Esophagus muscularis mucosa (tissue), 4 donors: ENCODE measurements at regions not wholly inside any gene's neighbourhood (a gene's known extent, or its start where the extent isn't known, plus 50 kb on each side); places are given as distances from the start of the nearest gene placed in this dataset.

Experiments used
- DNase-seq: peaks from one replicate; pipeline ENCODE4 v3.0.0-alpha.2; 2017; ENCODE audit errors: extremely low spot score
- H3K27ac ChIP-seq, 4 donors: fragments of 200-600 bp; sonication (generic); replicated peaks in 1 of 4; 1 replicate in 3 of 4; 2 replicates in 1 of 4; pipeline ENCODE4 v1.5.1; 2016 to 2019; ENCODE audit warnings: mild to moderate bottlenecking in 1 of 4
- H3K27me3 ChIP-seq, 4 donors: fragments of 200-600 bp; sonication (generic); one replicate each; pipeline versions ENCODE4 v1.5.1 to v1.6.0; 2016 to 2019
- H3K36me3 ChIP-seq, 4 donors: fragments of 200-600 bp; sonication (generic); one replicate each; pipeline ENCODE4 v1.5.1; 2016 to 2019
- H3K4me1 ChIP-seq, 4 donors: fragments of 200-600 bp; sonication (generic); one replicate each; pipeline ENCODE4 v1.5.1; 2016 to 2019
- H3K4me3 ChIP-seq, 4 donors: fragments of 200-600 bp; sonication (generic); 1 replicate in 2 of 4; 2 replicates in 2 of 4; pipeline ENCODE4 v1.5.1; 2016 to 2019; ENCODE audit warnings: mild to moderate bottlenecking in 4 of 4, moderate library complexity in 1 of 4
- H3K9me3 ChIP-seq, 4 donors: fragments of 200-600 bp; sonication (generic); 1 replicate in 3 of 4; 2 replicates in 1 of 4; pipeline ENCODE4 v1.5.1; 2016 to 2019
- EP300 ChIP-seq: sonication (generic); formaldehyde crosslinking; IDR thresholded peaks from one replicate; pipeline ENCODE4 v1.6.1; 2017; ENCODE audit warnings: antibody characterized with exemption
- POLR2A ChIP-seq: fragments of 450-650 bp; IDR thresholded peaks from one replicate; pipeline ENCODE4 v1.6.1; 2017; ENCODE audit warnings: antibody characterized with exemption, moderate library complexity, mild to moderate bottlenecking, low read depth
- POLR2AphosphoS5 ChIP-seq, 2 donors: sonication (generic); formaldehyde crosslinking; IDR thresholded peaks; one replicate each; pipeline ENCODE4 v1.6.1; 2017; ENCODE audit warnings: antibody characterized with exemption in 2 of 2
- WGBS: methylation state at CpG from one replicate; pipeline ENCODE4 v1.1.5; 2018; 5-methylcytosine and 5-hydroxymethylcytosine counted together
- intact Hi-C: fragments of 100-400 bp; cut with DNase I; formaldehyde crosslinking; loops from one replicate; pipeline ENCODE4 v1.15.1; 2023
- TF ChIP-seq, protein P1 (sequence below), 3 experiments: fragments of 200-600 bp in 2 of 3; fragments of 450-650 bp in 1 of 3; sonication (generic) in 2 of 3; IDR thresholded peaks; one replicate each; pipeline ENCODE4 v1.5.1; 2017 to 2019; ENCODE audit warnings: antibody characterized with exemption in 3 of 3, mild to moderate bottlenecking in 2 of 3, moderate library complexity in 1 of 3

DNA sequence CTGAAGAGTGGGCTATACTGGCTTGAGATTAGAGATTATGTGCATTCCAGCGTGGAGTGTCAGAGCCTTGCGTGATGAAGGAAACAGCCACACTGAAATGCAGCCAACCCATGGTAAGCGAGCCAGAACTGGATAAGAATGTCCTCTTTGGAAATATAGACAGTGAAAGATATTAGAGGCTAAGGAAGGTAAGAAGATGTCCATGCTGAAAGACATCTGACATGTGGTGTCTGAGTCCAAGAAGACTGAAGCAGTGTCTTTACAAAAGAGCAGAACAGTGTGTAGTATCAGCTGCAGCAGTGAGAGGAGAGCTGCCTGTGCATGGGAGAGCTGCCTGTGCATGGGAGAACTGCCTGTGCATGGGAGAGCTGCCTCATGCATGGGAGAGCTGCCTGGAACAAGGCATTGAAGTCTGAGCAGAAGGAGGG, 672.2 kb downstream of the DIPK2A start:
- Histone ChIP-seq H3K36me3 (no peaks in the 10 kb centered on the region), H3K27ac (no peak overlapping the region), H3K4me1 (no peaks in the 10 kb centered on the region), H3K4me3 (no peak overlapping the region), H3K27me3 (no peaks in the 10 kb centered on the region), H3K9me3 (no peaks in the 10 kb centered on the region)
- WGBS, result 45% methylated on average over 3 of the region's 3 CpGs
- DNase-seq, result no peak
- TF ChIP-seq, protein P1, sequence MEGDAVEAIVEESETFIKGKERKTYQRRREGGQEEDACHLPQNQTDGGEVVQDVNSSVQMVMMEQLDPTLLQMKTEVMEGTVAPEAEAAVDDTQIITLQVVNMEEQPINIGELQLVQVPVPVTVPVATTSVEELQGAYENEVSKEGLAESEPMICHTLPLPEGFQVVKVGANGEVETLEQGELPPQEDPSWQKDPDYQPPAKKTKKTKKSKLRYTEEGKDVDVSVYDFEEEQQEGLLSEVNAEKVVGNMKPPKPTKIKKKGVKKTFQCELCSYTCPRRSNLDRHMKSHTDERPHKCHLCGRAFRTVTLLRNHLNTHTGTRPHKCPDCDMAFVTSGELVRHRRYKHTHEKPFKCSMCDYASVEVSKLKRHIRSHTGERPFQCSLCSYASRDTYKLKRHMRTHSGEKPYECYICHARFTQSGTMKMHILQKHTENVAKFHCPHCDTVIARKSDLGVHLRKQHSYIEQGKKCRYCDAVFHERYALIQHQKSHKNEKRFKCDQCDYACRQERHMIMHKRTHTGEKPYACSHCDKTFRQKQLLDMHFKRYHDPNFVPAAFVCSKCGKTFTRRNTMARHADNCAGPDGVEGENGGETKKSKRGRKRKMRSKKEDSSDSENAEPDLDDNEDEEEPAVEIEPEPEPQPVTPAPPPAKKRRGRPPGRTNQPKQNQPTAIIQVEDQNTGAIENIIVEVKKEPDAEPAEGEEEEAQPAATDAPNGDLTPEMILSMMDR (IDR thresholded peaks at IDR 0.05), result no peak
- no peak for TF ChIP-seq EP300
- no peak for TF ChIP-seq POLR2AphosphoS5 (IDR thresholded peaks at IDR 0.05)
- intact Hi-C loops, result no loop called here

DNA sequence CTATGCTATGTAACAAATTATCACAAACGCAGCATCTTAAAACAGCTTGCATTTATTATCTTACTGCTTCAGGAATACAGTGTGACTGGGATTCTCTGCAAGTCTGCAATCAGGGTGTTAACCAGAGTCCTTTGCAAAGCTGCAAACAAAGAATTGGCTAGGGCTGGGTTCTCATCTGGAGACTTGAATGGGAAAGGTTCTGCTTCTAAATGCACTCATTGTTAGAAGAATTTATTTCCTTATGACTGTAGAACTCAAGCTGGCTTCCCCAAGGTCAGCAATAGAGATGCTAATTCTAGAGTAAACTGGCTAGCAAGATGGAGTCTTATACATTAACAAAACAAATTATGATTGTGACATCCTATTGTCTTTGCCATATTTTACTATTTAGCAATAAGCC, 673.7 kb downstream of the DIPK2A start:
- TF ChIP-seq POLR2A (no peak), POLR2AphosphoS5 (IDR thresholded peaks at IDR 0.05) (no peak), EP300 (no peak)
- TF ChIP-seq, protein P1 (IDR thresholded peaks at IDR 0.05), result no peak
- no peaks in the 10 kb centered on the region for H3K9me3 ChIP-seq
- no peak overlapping the region for H3K4me3 ChIP-seq
- DNase-seq, result no peak
- H3K36me3 ChIP-seq, result no peaks in the 10 kb centered on the region
- WGBS, result 96% methylated on average over 1 of the region's 1 CpG
- H3K27ac ChIP-seq, result no peak overlapping the region
- no peaks in the 10 kb centered on the region for H3K4me1 ChIP-seq
- intact Hi-C loops, result no loop called here
- H3K27me3 ChIP-seq, result no peaks in the 10 kb centered on the region

DNA sequence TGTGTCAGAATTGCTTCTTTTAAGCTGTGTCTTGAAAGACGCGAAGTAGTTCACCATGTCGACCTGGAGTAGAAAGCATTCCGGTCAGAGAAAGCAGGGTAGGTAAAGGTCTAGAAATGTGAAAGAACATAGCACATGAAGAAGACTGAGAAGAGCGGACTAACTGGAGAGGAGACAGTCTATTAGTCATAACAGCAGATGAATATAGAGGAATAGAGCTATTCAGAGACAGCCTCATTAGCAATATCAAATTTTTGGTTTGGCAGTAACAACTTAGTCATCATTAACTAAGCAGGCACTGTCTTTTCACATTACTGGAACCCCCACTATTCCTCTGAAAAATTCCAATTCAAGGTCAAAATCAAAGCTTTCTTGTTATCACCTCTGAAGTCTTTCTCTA, 678.8 kb downstream of the DIPK2A start:
- Histone ChIP-seq H3K4me3 (no peak overlapping the region), H3K27me3 (no peaks in the 10 kb centered on the region), H3K36me3 (no peaks in the 10 kb centered on the region), H3K27ac (no peak overlapping the region), H3K4me1 (no peaks in the 10 kb centered on the region), H3K9me3 (no peaks in the 10 kb centered on the region)
- intact Hi-C loops, result no loop called here
- 82% methylated on average over 5 of the region's 5 CpGs for WGBS
- TF ChIP-seq, protein P1 (IDR thresholded peaks at IDR 0.05), result no peak
- no peak for TF ChIP-seq EP300
- DNase-seq, result no peak

DNA sequence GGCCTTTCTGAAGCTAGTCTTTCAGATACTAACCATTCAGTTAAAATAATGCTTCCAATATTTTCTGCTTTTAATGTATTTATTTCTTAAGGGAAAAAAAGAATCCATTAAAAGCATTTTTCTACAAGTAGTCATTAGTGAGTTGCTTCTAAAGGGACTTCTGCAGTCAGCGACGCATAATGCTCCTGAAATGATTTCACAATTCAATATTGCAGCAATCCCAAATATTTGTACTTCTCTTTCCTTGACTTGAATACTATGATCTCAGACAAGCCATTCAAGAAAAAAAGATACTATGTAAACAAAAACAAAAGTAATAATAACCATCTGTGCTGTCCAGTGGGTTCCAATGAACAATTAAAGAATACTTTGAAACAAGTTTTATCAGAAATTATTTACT, 681.0 kb downstream of the DIPK2A start:
- no peaks in the 10 kb centered on the region for H3K36me3 ChIP-seq
- H3K27me3 ChIP-seq, result no peaks in the 10 kb centered on the region
- no peaks in the 10 kb centered on the region for H3K4me1 ChIP-seq
- intact Hi-C loops, result no loop called here
- WGBS, result 64% methylated on average over 2 of the region's 2 CpGs
- no peak for TF ChIP-seq EP300
- no peak for TF ChIP-seq POLR2AphosphoS5 (IDR thresholded peaks at IDR 0.05)
- TF ChIP-seq, protein P1 (IDR thresholded peaks at IDR 0.05), result no peak
- TF ChIP-seq POLR2A, result no peak
- no peak overlapping the region for H3K27ac ChIP-seq
- no peak overlapping the region for H3K4me3 ChIP-seq
- DNase-seq, result no peak
- no peaks in the 10 kb centered on the region for H3K9me3 ChIP-seq

GRCh38 chr3:144655423-144655822, 683.8 kb downstream of the DIPK2A start:
- no peak overlapping the region for H3K27ac ChIP-seq
- no peaks in the 10 kb centered on the region for H3K4me1 ChIP-seq
- DNase-seq, result no peak
- intact Hi-C loops, result no loop called here
- no peak overlapping the region for H3K4me3 ChIP-seq
- 57% methylated on average over 1 of the region's 1 CpG for WGBS
- no peaks in the 10 kb centered on the region for H3K36me3 ChIP-seq
- H3K9me3 ChIP-seq, result no peaks in the 10 kb centered on the region
- TF ChIP-seq EP300 (no peak), POLR2A (no peak), POLR2AphosphoS5 (IDR thresholded peaks at IDR 0.05) (no peak)
- TF ChIP-seq, protein P1 (IDR thresholded peaks at IDR 0.05), result no peak
- no peaks in the 10 kb centered on the region for H3K27me3 ChIP-seq
